ENCODE measurements at regions not wholly inside any gene's neighbourhood (a gene's known extent, or its start where the extent isn't known, plus 50 kb on each side); places are given as distances from the start of the nearest gene placed in this dataset.

DNA sequence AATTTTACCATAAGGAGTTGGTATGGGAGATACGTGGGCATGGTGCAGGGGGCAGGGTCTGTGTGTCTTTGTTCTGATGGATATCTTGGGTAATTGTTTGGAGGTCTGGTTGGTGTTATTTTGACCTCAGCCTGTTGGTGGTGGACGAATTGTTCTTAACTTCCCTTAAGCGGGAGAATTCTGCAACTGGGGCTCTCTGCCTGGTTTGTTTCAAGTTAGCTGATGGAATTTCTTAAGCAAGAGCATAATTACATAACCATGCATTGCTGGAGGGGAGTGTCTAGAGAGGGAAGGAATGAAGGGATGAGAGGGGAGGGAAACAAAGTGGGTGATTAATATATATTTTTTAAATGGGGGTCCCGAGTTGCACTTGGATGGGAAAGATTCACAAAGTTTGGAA, 908.5 kb upstream of the RAG2 start:
- TF ChIP-seq TBL1XR1 (IDR thresholded peaks at IDR 0.05; ENCODE audit: low read depth, low read length) (no peak), ZBTB40 (IDR thresholded peaks at IDR 0.05; ENCODE audit: borderline replicate concordance) (no peak), MTA2 (IDR thresholded peaks at IDR 0.05; ENCODE audit: low read depth) (no peak), EP300 (IDR thresholded peaks at IDR 0.05; ENCODE audit: borderline replicate concordance in 1 of 2, control insufficient read depth in 1 of 2, low read depth in 2 of 2, low read length in 2 of 2) (no peak), CREB1 (IDR thresholded peaks at IDR 0.05; ENCODE audit: low read depth) (no peak)

Data from GM12878 (cell line).